ENCODE measurements at regions not wholly inside any gene's neighbourhood (a gene's known extent, or its start where the extent isn't known, plus 50 kb on each side); places are given as distances from the start of the nearest gene placed in this dataset.

- TF ChIP-seq POLR2AphosphoS5 (IDR thresholded peaks at IDR 0.05; ENCODE audit: low read depth, low read length) (no peak), JUND (IDR thresholded peaks at IDR 0.05) (no peak), POLR2A (IDR thresholded peaks at IDR 0.05; ENCODE audit: borderline replicate concordance, extremely low read depth, insufficient read depth, insufficient read length) (no peak), REST (IDR thresholded peaks at IDR 0.05; ENCODE audit: low read depth) (no peak), EZH2 (IDR thresholded peaks at IDR 0.05) (no peak), CTCF (IDR thresholded peaks at IDR 0.05 in 2 of 3, conservative IDR thresholded peaks at IDR 0.05 in 1 of 3; ENCODE audit: borderline replicate concordance in 1 of 3, insufficient read depth in 1 of 3, low read depth in 2 of 3, low read length in 2 of 3) (no peak), SP1 (IDR thresholded peaks at IDR 0.05; ENCODE audit: low read depth) (no peak), SIN3A (IDR thresholded peaks at IDR 0.05; ENCODE audit: low read depth) (no peak)
These were observed 933.7 kb downstream of the NTRK3 start for GRCh38 chr15:87322870-87323269.
